CD4-positive, alpha-beta memory T cell (primary cell): ENCODE measurements at regions not wholly inside any gene's neighbourhood (a gene's known extent, or its start where the extent isn't known, plus 50 kb on each side); places are given as distances from the start of the nearest gene placed in this dataset.

Experiments
- CTCF ChIA-PET: fragments of 350-600 bp; sonication (Branson Sonifier 250); formaldehyde crosslinking; loops from one replicate; lab custom pipeline; 2021; ENCODE audit warnings: inconsistent platforms; ENCODE audit not compliant: partially characterized antibody; lab: Charles Lee
- POLR2A ChIA-PET: fragments of 350-600 bp; sonication (Branson Sonifier 250); formaldehyde crosslinking; loops from one replicate; lab custom pipeline; 2021; ENCODE audit not compliant: partially characterized antibody; lab: Charles Lee
- DNase-seq, 5 donors: peaks; one replicate each; pipeline versions ENCODE4 v3.0.0 to v3.0.0-alpha.2; 2020 to 2022; ENCODE audit warnings: mixed read lengths in 1 of 5
- H3K27ac ChIP-seq: one replicate; pipeline ENCODE4 v1.7.0; 2013; ENCODE audit warnings: low read depth, low read length
- H3K27me3 ChIP-seq: 2 replicates; pipeline ENCODE4 v1.7.0; 2013; ENCODE audit warnings: mild to moderate bottlenecking, low read length, moderate library complexity; ENCODE audit not compliant: insufficient read depth
- H3K36me3 ChIP-seq: 2 replicates; pipeline ENCODE4 v1.7.0; 2013; ENCODE audit warnings: mild to moderate bottlenecking, low read length, moderate library complexity; ENCODE audit not compliant: insufficient read depth
- H3K4me1 ChIP-seq: 2 replicates; pipeline ENCODE4 v1.7.0; 2013; ENCODE audit warnings: mild to moderate bottlenecking, low read length, moderate library complexity; ENCODE audit not compliant: insufficient read depth
- H3K4me3 ChIP-seq, 2 donors: one replicate each; pipeline ENCODE4 v1.7.0; 2013; ENCODE audit warnings: low read length in 2 of 2, mild to moderate bottlenecking in 1 of 2
- H3K9me3 ChIP-seq, 2 donors: one replicate each; pipeline ENCODE4 v1.7.0; 2013; ENCODE audit warnings: low read length in 2 of 2, control low read depth in 1 of 2; ENCODE audit not compliant: control insufficient read depth in 1 of 2
- H3K27ac Mint-ChIP-seq, 7 donors: one replicate each; pipeline ENCODE4 v1.8.0; 2020 to 2021; ENCODE audit warnings: mixed read lengths in 7 of 7, mild to moderate bottlenecking in 6 of 7, inconsistent platforms in 3 of 7, moderate library complexity in 3 of 7
- H3K27me3 Mint-ChIP-seq, 2 donors: one replicate each; pipeline ENCODE4 v1.8.0; 2020 to 2021; ENCODE audit warnings: mixed read lengths in 2 of 2
- H3K36me3 Mint-ChIP-seq, 2 donors: one replicate each; pipeline ENCODE4 v1.8.0; 2020 to 2021; ENCODE audit warnings: mixed read lengths in 2 of 2, inconsistent platforms in 1 of 2, mild to moderate bottlenecking in 1 of 2
- H3K4me1 Mint-ChIP-seq, 4 donors: one replicate each; pipeline ENCODE4 v1.8.0; 2020 to 2021; ENCODE audit warnings: mixed read lengths in 4 of 4, mild to moderate bottlenecking in 1 of 4
- H3K4me3 Mint-ChIP-seq, 8 donors: one replicate each; pipeline ENCODE4 v1.8.0; 2020 to 2021; ENCODE audit warnings: mixed read lengths in 8 of 8, mild to moderate bottlenecking in 7 of 8, moderate library complexity in 6 of 8, inconsistent platforms in 3 of 8
- H3K9me3 Mint-ChIP-seq, 8 donors: one replicate each; pipeline ENCODE4 v1.8.0; 2020 to 2021; ENCODE audit warnings: mixed read lengths in 8 of 8, mild to moderate bottlenecking in 5 of 8, inconsistent platforms in 3 of 8, moderate library complexity in 1 of 8
- intact Hi-C: fragments of 100-400 bp; cut with micrococcal nuclease; formaldehyde crosslinking; loops from one replicate; pipeline ENCODE4 v1.15.1; 2023

DNA sequence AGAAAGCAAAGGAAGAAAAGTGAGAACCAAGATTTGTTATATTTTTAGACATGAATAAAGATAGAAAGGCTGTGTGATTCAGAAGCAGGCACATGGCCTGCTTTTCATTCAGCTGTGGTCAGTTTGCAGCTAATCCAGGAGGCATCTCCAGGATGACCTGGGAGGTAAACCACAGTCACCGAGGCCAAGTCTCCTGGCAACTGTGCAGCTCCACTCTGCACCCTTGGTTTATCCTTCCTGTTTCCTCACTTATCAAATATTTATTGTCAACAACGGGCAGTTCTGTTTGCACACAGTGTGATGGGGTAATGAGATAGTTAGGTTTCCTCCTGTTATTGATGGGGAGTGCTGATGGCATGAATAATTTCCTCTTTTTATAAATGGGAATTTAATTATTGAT is 243.0 kb downstream of the PSAT1 start:
- POLR2A ChIA-PET: no interaction called here
- CTCF ChIA-PET: no interaction called here
- no peak for DNase-seq

DNA sequence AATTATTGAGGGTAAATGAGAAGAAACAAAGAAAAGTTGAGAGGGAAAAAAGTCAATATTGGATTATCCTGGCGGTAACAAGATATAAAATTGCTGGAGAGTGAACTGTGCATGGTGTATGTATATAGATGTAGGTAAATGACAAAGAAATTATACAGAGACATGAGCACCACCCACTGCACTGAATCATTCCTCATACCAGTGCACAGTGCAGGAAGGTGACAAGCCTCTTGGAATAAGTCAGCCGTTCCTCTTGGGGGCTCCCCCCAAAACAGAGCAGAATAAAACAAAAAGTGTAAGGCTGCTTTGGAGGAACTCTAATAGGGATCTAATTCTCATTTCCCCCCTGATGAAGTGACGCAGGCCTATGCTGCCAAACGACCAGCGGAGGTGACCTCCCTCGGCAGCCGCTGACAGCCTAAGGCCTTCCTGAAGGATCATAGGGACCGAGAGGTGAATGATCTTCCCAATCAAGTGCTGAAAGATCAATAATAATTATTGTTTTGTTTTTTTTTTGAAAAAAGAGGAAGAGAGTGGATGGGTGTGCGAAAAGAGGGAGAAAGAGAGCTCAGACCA is 245.0 kb downstream of the PSAT1 start:
- no peak overlapping the region for H3K4me3 ChIP-seq
- DNase-seq: no peak
- Mint-ChIP-seq H3K27ac (no peak overlapping the region), H3K9me3 (no peaks in the 10 kb centered on the region), H3K4me1 (no peaks in the 10 kb centered on the region), H3K36me3 (no peaks in the 10 kb centered on the region), H3K4me3 (no peak overlapping the region), H3K27me3 (peaks cover 0 to 1% of the 10 kb centered on the region in 2 donors)
- no peaks in the 10 kb centered on the region for H3K9me3 ChIP-seq
- ChIA-PET POLR2A (no interaction called here), CTCF (no interaction called here)
- H3K27ac ChIP-seq: no peak overlapping the region
- intact Hi-C loops: no loop called here
- no peaks in the 10 kb centered on the region for H3K4me1 ChIP-seq
- H3K27me3 ChIP-seq: no peaks in the 10 kb centered on the region
- H3K36me3 ChIP-seq: no peaks in the 10 kb centered on the region

More for the DNA sequence above, 243.0 kb downstream of the PSAT1 start:
- Histone ChIP-seq H3K27me3 (no peaks in the 10 kb centered on the region), H3K36me3 (no peaks in the 10 kb centered on the region), H3K9me3 (no peaks in the 10 kb centered on the region), H3K4me1 (no peaks in the 10 kb centered on the region), H3K4me3 (no peak overlapping the region), H3K27ac (no peak overlapping the region)
- Mint-ChIP-seq H3K27me3 (no peaks in the 10 kb centered on the region), H3K4me3 (no peak overlapping the region), H3K4me1 (no peaks in the 10 kb centered on the region), H3K9me3 (peaks cover 0 to 5% (median 0%) of the 10 kb centered on the region in 8 donors), H3K27ac (no peak overlapping the region), H3K36me3 (no peaks in the 10 kb centered on the region)
- intact Hi-C loops: no loop called here

DNA sequence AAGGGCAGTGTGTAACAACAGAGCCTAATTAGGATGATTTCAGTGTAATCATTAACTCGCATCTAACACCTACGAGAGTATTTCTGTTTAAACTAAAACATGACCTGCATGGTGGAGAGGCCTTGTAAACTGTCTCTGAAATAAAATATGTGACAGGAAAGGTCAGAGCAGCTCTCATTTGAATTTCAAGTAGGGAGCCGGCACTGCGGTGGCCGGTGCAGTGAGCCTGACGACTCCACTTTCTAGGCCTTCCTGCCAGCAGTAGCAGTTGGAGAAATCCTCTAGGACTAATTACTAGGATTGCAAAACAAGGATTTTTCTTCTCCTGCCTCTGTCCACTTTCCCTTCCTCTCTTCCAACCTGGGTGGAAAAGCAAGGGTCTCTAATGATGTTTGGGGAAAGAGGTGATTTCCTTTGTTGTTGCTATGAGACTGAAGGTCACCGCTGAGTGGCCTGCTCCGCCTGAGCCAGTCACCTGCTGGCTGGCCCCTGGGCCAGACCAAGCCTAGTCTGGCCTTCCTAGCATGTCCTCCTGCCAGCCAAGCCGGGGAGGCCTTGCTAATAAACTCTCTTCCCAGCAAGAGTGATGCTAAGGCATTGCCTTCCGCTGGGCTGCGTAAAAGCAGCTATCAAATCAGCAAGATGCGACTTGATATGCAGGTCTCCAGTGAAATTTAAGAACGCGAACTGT is 245.7 kb downstream of the PSAT1 start:
- CTCF ChIA-PET: no interaction called here
- H3K4me1 Mint-ChIP-seq: no peaks in the 10 kb centered on the region
- no peaks in the 10 kb centered on the region for H3K4me1 ChIP-seq
- H3K27me3 Mint-ChIP-seq: peaks cover 0 to 1% of the 10 kb centered on the region in 2 donors
- no peak for DNase-seq
- H3K4me3 ChIP-seq: no peak overlapping the region
- H3K36me3 ChIP-seq: no peaks in the 10 kb centered on the region
- H3K27ac Mint-ChIP-seq: no peak overlapping the region
- H3K4me3 Mint-ChIP-seq: no peak overlapping the region
- POLR2A ChIA-PET: no interaction called here
- H3K36me3 Mint-ChIP-seq: no peaks in the 10 kb centered on the region
- intact Hi-C loops: no loop called here
- H3K27ac ChIP-seq: no peak overlapping the region
- H3K9me3 ChIP-seq: no peaks in the 10 kb centered on the region
- H3K9me3 Mint-ChIP-seq: no peaks in the 10 kb centered on the region
- H3K27me3 ChIP-seq: no peaks in the 10 kb centered on the region

DNA sequence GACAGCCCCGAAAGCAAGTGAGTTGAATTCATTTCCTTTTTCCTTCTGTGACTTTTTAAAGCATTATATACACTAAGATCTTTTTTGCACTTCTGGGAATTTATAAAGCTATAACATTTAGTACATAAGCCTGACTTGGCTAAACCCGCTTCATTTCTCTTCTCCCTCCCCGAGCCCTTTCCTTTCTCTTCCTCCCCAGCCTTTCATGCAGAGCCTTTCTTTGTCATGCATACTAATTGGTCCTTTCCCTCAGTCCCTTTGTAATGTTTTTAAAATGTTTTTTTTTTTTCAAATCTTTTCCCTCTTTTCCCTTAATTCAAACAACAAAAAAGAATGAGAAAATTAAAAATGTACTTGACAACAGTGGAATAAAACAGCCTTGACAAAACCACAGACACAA is 246.4 kb downstream of the PSAT1 start:
- Mint-ChIP-seq H3K27me3 (peaks cover 0 to 1% of the 10 kb centered on the region in 2 donors), H3K4me3 (no peak overlapping the region), H3K4me1 (no peaks in the 10 kb centered on the region), H3K9me3 (no peaks in the 10 kb centered on the region), H3K36me3 (no peaks in the 10 kb centered on the region), H3K27ac (no peak overlapping the region)
- H3K36me3 ChIP-seq: no peaks in the 10 kb centered on the region
- no peak overlapping the region for H3K4me3 ChIP-seq
- H3K27me3 ChIP-seq: no peaks in the 10 kb centered on the region
- DNase-seq: no peak
- no peak overlapping the region for H3K27ac ChIP-seq
- no peaks in the 10 kb centered on the region for H3K9me3 ChIP-seq
- POLR2A ChIA-PET: no interaction called here
- H3K4me1 ChIP-seq: no peaks in the 10 kb centered on the region
- intact Hi-C loops: no loop called here
- CTCF ChIA-PET: no interaction called here

DNA sequence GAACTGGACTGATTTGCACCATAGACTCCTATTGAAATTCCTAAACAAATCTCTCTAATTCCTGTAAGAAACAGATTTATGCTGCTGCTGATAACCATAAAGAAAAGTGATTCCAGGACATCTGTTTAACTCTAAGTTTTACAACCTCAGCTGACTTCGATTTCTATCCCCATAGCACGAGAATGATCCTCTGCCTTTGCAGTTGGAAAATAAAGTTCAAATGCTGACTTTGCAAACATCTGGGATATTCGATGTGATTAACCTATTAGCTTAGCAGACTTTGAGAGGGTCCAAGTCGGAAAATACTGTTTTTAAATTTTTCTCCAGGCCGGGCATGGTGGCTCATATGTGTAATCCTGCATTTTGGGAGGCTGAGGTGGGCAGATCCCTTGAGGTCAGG is 247.3 kb downstream of the PSAT1 start:
- Mint-ChIP-seq H3K36me3 (no peaks in the 10 kb centered on the region), H3K4me1 (no peaks in the 10 kb centered on the region), H3K27me3 (peaks cover 0 to 1% of the 10 kb centered on the region in 2 donors), H3K9me3 (peaks cover 0 to 2% (median 0%) of the 10 kb centered on the region in 8 donors), H3K4me3 (no peak overlapping the region), H3K27ac (no peak overlapping the region)
- Histone ChIP-seq H3K9me3 (no peaks in the 10 kb centered on the region), H3K4me3 (no peak overlapping the region), H3K27me3 (no peaks in the 10 kb centered on the region), H3K27ac (no peak overlapping the region), H3K4me1 (no peaks in the 10 kb centered on the region), H3K36me3 (no peaks in the 10 kb centered on the region)
- CTCF ChIA-PET: interaction anchor here (1.2 kb wide), 1 partner anchor 9 kb away, joined by 3 read pairs; no protein-coding TSS in a partner anchor
- POLR2A ChIA-PET: no interaction called here
- intact Hi-C loops: no loop called here
- no peak for DNase-seq

DNA sequence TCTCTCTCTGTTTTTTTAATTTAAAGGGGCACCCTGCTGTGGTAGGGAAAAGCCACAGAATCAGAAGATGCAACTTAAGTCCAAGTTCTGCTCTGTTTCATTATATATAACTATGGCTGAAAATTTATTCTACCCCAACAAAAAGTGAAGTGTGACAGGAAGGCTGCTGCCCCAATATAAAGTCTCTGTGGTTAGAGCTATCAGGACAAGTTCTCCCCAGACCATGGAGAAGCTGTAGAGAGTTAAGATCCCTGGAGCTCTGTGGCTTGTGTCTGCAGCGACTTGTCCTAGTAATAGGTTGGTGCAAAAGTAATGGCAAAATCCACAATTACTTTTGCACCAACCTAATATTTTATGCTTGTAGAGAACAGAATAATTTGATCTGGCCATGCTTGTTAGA is 250.9 kb downstream of the PSAT1 start:
- ChIA-PET CTCF (no interaction called here), POLR2A (no interaction called here)
- no peaks in the 10 kb centered on the region for H3K4me1 ChIP-seq
- Mint-ChIP-seq H3K27ac (no peak overlapping the region), H3K9me3 (peaks cover 0 to 2% (median 0%) of the 10 kb centered on the region in 8 donors), H3K4me1 (no peaks in the 10 kb centered on the region), H3K4me3 (no peak overlapping the region), H3K36me3 (no peaks in the 10 kb centered on the region), H3K27me3 (peaks cover 3 to 4% of the 10 kb centered on the region in 2 donors)
- intact Hi-C loops: no loop called here
- H3K27me3 ChIP-seq: no peaks in the 10 kb centered on the region
- no peaks in the 10 kb centered on the region for H3K36me3 ChIP-seq
- H3K9me3 ChIP-seq: no peaks in the 10 kb centered on the region
- no peak overlapping the region for H3K4me3 ChIP-seq
- DNase-seq: no peak
- no peak overlapping the region for H3K27ac ChIP-seq

DNA sequence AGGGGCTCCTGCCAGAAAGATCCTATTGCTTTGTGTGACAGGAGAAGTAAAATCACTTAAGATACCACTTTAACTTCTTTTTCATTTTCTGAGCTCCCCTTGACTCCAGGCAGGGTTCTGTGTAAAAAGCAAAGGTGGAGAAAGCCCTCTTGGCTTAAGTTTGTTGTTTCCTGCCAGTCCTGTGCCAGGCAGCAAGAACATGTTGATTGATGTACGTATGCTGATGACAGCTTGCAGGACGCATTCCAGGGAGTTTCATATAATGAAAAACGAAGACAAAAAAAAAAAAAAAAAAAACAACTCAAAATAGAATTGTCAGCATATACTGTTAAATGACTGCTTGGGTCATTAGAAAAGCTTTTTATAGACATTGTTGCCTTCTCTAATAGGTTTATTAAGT is 251.7 kb downstream of the PSAT1 start:
- intact Hi-C loops: no loop called here
- no peaks in the 10 kb centered on the region for H3K27me3 ChIP-seq
- no peak overlapping the region for H3K4me3 Mint-ChIP-seq

More for the DNA sequence above, 251.7 kb downstream of the PSAT1 start:
- CTCF ChIA-PET: no interaction called here
- H3K27ac ChIP-seq: no peak overlapping the region
- H3K9me3 Mint-ChIP-seq: peaks cover 0 to 2% (median 0%) of the 10 kb centered on the region in 8 donors
- no peaks in the 10 kb centered on the region for H3K4me1 ChIP-seq
- no peaks in the 10 kb centered on the region for H3K9me3 ChIP-seq
- no peak overlapping the region for H3K27ac Mint-ChIP-seq
- no peaks in the 10 kb centered on the region for H3K36me3 ChIP-seq
- H3K4me3 ChIP-seq: no peak overlapping the region
- peaks cover 3 to 4% of the 10 kb centered on the region in 2 donors for H3K27me3 Mint-ChIP-seq
- H3K36me3 Mint-ChIP-seq: no peaks in the 10 kb centered on the region
- DNase-seq: no peak
- POLR2A ChIA-PET: no interaction called here
- no peaks in the 10 kb centered on the region for H3K4me1 Mint-ChIP-seq
